Cardiac fibroblast (primary cell): ENCODE measurements at regions not wholly inside any gene's neighbourhood (a gene's known extent, or its start where the extent isn't known, plus 50 kb on each side); places are given as distances from the start of the nearest gene placed in this dataset.

Source experiments
- DNase-seq, 2 donors: peaks; one replicate each; pipeline versions ENCODE4 v3.0.0 to v3.0.0-alpha.2; 2010; ENCODE audit warnings: low read depth in 2 of 2
- H3K4me3 ChIP-seq, 2 donors: replicated peaks in 1 of 2; 1 replicate in 1 of 2; 2 replicates in 1 of 2; pipeline ENCODE4 v1.5.1; 2011; ENCODE audit warnings: low read depth in 2 of 2, low read length in 2 of 2, mild to moderate bottlenecking in 2 of 2, moderate library complexity in 1 of 2
- CTCF ChIP-seq: IDR thresholded peaks from one replicate; pipeline ENCODE4 v1.5.1; 2011; ENCODE audit warnings: low read depth, mild to moderate bottlenecking, low read length, inconsistent platforms

- TF ChIP-seq CTCF: no peak
Measured at GRCh38 chr22:48756146-48757111, 1071.2 kb downstream of the BRD1 start.

GRCh38 chr22:48755059-48755949 lies 1072.4 kb downstream of the BRD1 start:
- H3K4me3 ChIP-seq: no peak overlapping the region
- TF ChIP-seq CTCF: no peak
- DNase-seq: no peak

More at GRCh38 chr22:48756146-48757111, 1071.2 kb downstream of the BRD1 start:
- H3K4me3 ChIP-seq: no peak overlapping the region
- DNase-seq: no peak

- H3K4me3 ChIP-seq: no peak overlapping the region
- TF ChIP-seq CTCF: no peak
- no peak for DNase-seq
Measured at GRCh38 chr22:48754611-48755058, 1073.0 kb downstream of the BRD1 start.

GRCh38 chr22:48753752-48754517 lies 1073.7 kb downstream of the BRD1 start:
- H3K4me3 ChIP-seq: no peak overlapping the region
- DNase-seq: no peak
- no peak for TF ChIP-seq CTCF

GRCh38 chr22:48753381-48753730 lies 1074.3 kb downstream of the BRD1 start:
- DNase-seq: no peak
- TF ChIP-seq CTCF: no peak
- no peak overlapping the region for H3K4me3 ChIP-seq
